GDM1 (cell line): ENCODE measurements at regions not wholly inside any gene's neighbourhood (a gene's known extent, or its start where the extent isn't known, plus 50 kb on each side); places are given as distances from the start of the nearest gene placed in this dataset.
"Not testable (repeated sequence)": the region's sequence is repeated elsewhere in the genome, so short reads cannot be mapped to it uniquely, and the experiment has no call there.

Experiments
- DNase-seq: peaks from one replicate; lab custom pipeline; 2025; lab: John Stamatoyannopoulos, UW

DNA sequence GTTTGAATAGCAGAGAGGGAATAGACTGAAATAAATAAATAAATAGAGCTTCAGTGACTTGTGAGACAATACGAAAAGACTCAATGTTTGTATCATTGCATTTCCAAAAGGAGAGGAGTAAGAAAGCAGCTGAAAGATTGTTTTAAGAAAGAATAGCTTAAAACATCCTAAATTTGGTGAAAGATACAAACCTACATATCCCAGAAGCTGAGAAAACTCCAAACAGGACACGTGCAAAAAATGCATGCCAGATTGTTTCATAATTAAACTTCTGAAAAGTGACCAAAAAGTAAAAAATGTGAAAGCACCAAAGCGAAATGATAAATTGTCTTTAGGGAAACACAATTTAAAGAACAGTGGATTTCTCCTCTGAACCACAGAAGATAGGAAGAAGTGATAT is 711.0 kb downstream of the AACS start:
- DNase-seq: no peak

- DNase-seq: no peak
Measured at GRCh38 chr12:125786143-125786542, 720.9 kb downstream of the AACS start.

DNA sequence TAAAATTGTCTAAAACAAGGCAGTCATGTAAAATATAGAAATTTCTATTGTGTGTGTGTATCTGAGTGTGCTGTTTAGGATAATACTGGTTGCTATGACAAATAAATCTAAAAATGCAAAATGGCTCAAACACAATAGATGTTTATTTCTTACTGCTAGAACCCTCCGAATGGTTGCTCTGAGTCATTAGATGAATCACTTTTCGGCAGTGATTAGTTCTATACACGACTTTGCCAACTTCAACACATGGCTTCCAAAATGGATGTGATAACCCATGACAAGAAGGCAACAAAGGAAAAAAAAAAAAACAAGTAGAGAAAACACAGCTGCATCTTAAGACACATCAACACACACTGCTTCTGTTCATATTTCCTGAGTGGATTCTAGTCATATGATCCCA is 729.2 kb downstream of the AACS start:
- no peak for DNase-seq

- no peak for DNase-seq
Measured at GRCh38 chr12:125797421-125798175, 732.4 kb downstream of the AACS start.

DNA sequence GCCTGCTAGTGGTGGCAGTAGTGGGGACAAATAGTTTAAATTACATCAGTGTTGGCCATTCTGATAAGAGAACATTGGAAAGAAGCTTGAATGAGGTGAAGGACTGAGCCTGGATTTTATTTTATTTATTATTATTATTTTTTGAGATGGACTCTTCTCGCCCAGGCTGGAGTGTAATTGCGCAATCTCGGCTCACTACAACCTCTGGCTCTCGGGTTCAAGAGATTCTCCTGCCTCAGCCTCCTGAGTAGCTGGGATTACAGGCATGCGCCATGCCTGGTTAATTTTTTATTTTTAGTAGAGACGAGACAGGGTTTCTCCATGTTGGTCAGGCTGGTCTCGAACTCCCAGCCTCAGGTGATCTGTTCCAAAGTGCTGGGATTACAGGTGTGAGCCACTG is 739.4 kb downstream of the AACS start:
- no peak for DNase-seq

DNA sequence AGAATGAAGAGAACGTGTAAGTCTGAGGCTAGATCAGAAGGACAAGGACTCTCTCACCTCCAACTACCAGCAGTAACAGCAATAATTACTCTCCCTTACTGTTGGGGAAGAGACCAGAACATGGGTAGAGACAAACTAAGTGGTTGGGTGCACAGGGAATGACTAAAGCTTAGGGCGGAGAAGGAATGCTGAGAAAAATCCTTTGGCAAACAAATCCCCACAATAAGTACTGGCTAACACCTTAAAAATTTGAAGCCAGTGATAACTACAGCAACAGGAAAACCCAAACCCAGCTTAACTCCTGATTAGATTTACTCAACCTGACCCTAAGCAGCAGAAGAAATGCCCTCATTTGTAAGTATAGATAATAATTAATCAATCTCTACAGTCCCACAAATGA is 759.0 kb downstream of the AACS start:
- DNase-seq: no peak

DNA sequence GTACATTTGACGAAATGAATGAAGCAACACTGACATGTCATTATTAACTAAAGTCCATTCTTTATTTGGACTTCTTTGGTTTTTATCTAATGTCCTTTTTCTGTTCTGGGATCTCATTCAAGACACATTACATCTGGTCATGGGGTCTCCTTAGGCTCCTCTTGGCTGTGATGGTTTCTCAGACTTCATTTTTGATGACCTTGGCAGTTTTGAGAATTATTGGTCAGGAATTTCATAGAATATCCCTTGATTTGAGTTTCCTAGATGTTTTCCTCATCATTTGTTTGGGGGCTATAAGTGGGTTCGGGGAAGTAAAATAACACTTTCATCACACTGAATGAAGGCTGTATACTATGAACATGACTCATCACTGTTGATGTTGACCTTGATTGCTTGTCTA is 770.6 kb downstream of the AACS start:
- DNase-seq: no peak

- DNase-seq: no peak
Measured at GRCh38 chr12:125836647-125837046, 771.4 kb downstream of the AACS start.

GRCh38 chr12:125841332-125841731 is 776.1 kb downstream of the AACS start:
- DNase-seq: no peak

GRCh38 chr12:125852116-125852515 is 786.9 kb downstream of the AACS start:
- no peak for DNase-seq

- DNase-seq: no peak
Measured at GRCh38 chr12:125852679-125853078, 787.4 kb downstream of the AACS start.

GRCh38 chr12:125853670-125854069 is 788.4 kb downstream of the AACS start:
- DNase-seq: no peak

- DNase-seq: no peak
Measured at GRCh38 chr12:125856366-125856765, 791.1 kb downstream of the AACS start.

- DNase-seq: no peak
Measured at GRCh38 chr12:125856896-125857295, 791.7 kb downstream of the AACS start.

- DNase-seq: no peak
Measured at GRCh38 chr12:125860672-125861288, 795.5 kb downstream of the AACS start.

- DNase-seq: no peak
Measured at GRCh38 chr12:125861299-125862281, 796.4 kb downstream of the AACS start.

DNA sequence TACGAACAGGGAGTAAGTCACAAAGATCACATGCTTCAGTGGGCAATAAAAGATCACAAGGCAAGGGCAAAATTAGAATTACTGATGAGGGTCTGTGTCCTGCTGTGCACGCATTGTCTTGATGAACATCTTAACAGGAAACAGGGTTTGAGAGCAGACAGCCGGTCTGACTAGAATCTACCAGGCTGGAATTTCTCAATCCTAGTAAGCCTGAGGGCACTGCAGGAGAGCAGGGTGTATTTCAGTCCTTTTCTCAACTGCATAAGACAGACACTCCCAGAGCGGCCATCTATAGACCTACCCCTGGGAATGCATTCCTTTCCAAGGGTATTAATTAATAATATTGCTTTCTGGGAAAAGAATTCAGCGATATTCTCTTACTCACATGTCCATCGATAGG is 800.0 kb downstream of the AACS start:
- DNase-seq: not testable (repeated sequence)

DNA sequence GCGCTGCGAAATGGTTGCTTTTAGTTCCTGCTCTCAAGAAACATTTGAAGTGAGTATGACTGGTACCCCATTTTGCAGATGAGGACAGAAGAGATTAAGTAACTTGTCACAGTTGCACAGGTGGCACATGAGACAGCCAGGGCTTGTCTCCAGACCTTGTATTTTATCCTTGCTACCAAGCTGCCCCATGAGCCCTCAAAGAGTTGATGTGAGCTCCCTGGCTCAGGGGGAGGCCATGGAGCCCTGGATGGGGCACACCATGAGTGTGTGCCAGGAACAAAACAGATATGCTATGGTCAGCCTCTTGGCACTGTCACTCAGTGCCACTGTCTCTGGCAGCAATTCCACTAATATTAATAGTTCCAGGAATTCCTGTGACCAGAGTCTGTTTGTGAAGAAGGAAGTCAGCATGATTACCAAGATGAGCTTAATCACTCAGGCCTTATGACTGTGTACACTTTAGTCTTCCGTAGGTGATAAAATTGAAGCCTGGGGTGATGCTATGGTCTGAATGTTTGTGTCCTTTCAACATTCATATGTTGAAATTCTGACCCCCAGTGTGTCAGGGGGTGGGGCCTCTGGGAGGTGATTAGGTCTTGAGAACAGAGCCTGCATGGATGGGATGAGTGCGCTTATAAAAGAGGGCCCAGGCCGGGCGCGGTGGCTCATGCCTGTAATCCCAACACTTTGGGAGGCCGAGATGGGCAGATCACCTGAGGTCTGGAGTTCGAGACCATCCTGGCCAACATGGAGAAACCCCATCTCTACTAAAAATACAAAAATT is 806.8 kb downstream of the AACS start:
- DNase-seq: no peak

DNA sequence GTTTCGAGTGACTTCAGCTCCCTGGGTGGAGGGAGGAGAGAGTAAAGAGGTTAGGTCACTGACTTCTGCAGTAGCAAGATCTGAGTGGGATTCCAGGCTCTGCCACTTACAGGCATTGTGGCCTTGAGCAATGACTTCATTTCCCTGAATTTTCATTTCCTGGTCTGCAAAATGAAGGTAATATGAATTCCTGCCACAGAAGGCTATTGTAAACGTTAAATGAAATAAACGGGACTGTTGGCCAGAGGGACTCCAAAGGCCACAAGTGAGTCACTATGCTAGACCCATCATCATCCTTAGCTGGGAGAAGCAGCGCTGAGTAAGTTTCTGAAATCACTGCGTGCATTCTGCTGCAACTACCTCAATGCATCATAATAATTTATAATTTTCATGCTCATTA is 807.8 kb downstream of the AACS start:
- no peak for DNase-seq

- no peak for DNase-seq
Measured at GRCh38 chr12:125878483-125878882, 813.2 kb downstream of the AACS start.

DNA sequence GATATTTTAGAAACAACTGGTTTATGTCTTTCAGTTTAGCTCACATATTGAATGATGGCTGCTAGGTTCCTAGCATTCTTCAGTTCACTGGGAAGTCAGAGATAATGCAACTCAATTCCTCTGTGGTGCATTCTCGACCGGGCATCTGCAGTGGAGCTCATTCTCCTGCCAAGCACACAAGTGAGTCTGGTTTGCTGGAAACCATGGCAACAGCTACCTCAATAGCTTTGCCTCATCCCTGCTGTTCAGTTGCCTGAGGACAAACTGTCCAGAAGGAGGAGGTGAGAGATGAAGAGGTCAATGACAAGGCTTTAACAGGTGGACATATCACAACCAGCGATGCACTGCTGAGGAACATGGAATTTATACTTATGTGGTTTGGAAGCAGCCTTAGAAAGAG is 816.9 kb downstream of the AACS start:
- no peak for DNase-seq

DNA sequence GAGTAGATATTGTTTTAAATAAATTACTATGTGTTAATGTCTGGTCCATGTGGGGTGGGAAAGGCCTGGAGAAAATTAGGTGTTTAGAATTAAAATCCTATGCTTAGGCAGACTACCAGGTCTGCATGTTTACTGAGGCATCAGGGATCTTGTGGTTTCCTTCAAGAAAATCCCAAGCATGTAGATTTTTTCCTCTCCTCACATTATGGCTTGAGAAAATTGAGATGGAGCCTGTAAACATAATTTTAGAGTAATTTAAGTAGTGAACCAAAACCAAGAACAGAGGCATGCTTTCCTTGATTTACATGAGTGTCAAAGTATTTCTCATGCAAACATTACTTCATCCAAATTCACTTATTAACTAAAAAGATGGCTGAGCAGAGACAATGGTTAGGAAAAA is 823.7 kb downstream of the AACS start:
- no peak for DNase-seq
